Keratinocyte (primary cell): ENCODE measurements at regions not wholly inside any gene's neighbourhood (a gene's known extent, or its start where the extent isn't known, plus 50 kb on each side); places are given as distances from the start of the nearest gene placed in this dataset.

ENCODE experiments used
- DNase-seq: peaks from one replicate; pipeline ENCODE4 v3.0.0-alpha.2; 2011; ENCODE audit warnings: low read depth, missing footprints, low spot score
- FAIRE-seq: peaks from 2 replicates; lab custom pipeline; 2011; peaks lifted over from hg19 to GRCh38; lab: Jason Lieb, UNC
- H2AFZ ChIP-seq: 2 replicates; pipeline ENCODE4 v1.6.0; 2012; ENCODE audit warnings: low read length, control low read depth, inconsistent platforms; ENCODE audit not compliant: control insufficient read depth
- H3K27ac ChIP-seq: 2 replicates; pipeline ENCODE4 v1.5.1; 2011; ENCODE audit warnings: low read length; ENCODE audit not compliant: control insufficient read depth, insufficient read depth
- H3K27me3 ChIP-seq: 3 replicates; pipeline ENCODE4 v1.6.0; 2011; ENCODE audit warnings: low read length; ENCODE audit not compliant: control insufficient read depth, insufficient read depth; ENCODE audit errors: extremely low read depth
- H3K36me3 ChIP-seq, 2 experiments: 2 replicates in 1 of 2; 3 replicates in 1 of 2; pipeline ENCODE4 v1.5.1; 2011; ENCODE audit warnings: low read length in 2 of 2, mild to moderate bottlenecking in 1 of 2; ENCODE audit not compliant: control insufficient read depth in 2 of 2, insufficient read depth in 2 of 2; ENCODE audit errors: extremely low read depth in 1 of 2
- H3K4me1 ChIP-seq: 3 replicates; pipeline ENCODE4 v1.5.1; 2011; ENCODE audit warnings: low read length; ENCODE audit not compliant: control insufficient read depth, insufficient read depth; ENCODE audit errors: extremely low read depth
- H3K4me2 ChIP-seq: 3 replicates; pipeline ENCODE4 v1.6.0; 2011; ENCODE audit warnings: low read depth, low read length; ENCODE audit not compliant: control insufficient read depth, insufficient read depth; ENCODE audit errors: extremely low read depth
- H3K4me3 ChIP-seq, 3 experiments: fragments of 200-600 bp in 1 of 3; sonication (generic) in 1 of 3; 2 replicates in 2 of 3; 3 replicates in 1 of 3; pipeline ENCODE4 v1.5.1; 2011 to 2016; ENCODE audit warnings: low read length in 3 of 3, mild to moderate bottlenecking in 3 of 3, control low read depth in 2 of 3, inconsistent platforms in 1 of 3, low read depth in 1 of 3, mixed read lengths in 1 of 3, mixed run types in 1 of 3, moderate library complexity in 1 of 3; ENCODE audit not compliant: control insufficient read depth in 2 of 3, insufficient read depth in 2 of 3; ENCODE audit errors: extremely low read depth in 1 of 3
- H3K79me2 ChIP-seq: 2 replicates; pipeline ENCODE4 v1.6.0; 2012; ENCODE audit warnings: low read length; ENCODE audit not compliant: control insufficient read depth, insufficient read depth
- H3K9ac ChIP-seq: 3 replicates; pipeline ENCODE4 v1.6.0; 2011; ENCODE audit warnings: low read length; ENCODE audit not compliant: control insufficient read depth, insufficient read depth; ENCODE audit errors: extremely low read depth
- H3K9me1 ChIP-seq: 3 replicates; pipeline ENCODE4 v1.6.0; 2011; ENCODE audit warnings: low read length; ENCODE audit not compliant: control insufficient read depth, insufficient read depth; ENCODE audit errors: extremely low read depth
- H3K9me3 ChIP-seq: 2 replicates; pipeline ENCODE4 v1.5.1; 2012; ENCODE audit warnings: low read depth, low read length; ENCODE audit not compliant: control insufficient read depth
- H4K20me1 ChIP-seq: 3 replicates; pipeline ENCODE4 v1.6.0; 2011; ENCODE audit warnings: low read length; ENCODE audit not compliant: control insufficient read depth, insufficient read depth; ENCODE audit errors: extremely low read depth
- EZH2 ChIP-seq: IDR thresholded peaks from one replicate; pipeline ENCODE4 v1.6.1; 2012; ENCODE audit warnings: inconsistent platforms, mild to moderate bottlenecking, low read length, moderate library complexity
- dilution Hi-C: fragments of 300-500 bp; cut with MboI; formaldehyde crosslinking; loops from one replicate; pipeline ENCODE4 v1.7.0; 2020; ENCODE audit warnings: low sequenced_read_pairs; ENCODE audit not compliant: extremely low pct_ligation_motif_present
- TF ChIP-seq, protein P1 (sequence below), 3 experiments: IDR thresholded peaks in 1 of 3; conservative IDR thresholded peaks in 1 of 3; optimal IDR thresholded peaks in 1 of 3; 2 replicates in 2 of 3; 3 replicates in 1 of 3; pipeline versions ENCODE3 to v1.5.1; 2011; ENCODE audit warnings: low read length in 3 of 3, mild to moderate bottlenecking in 3 of 3, moderate library complexity in 2 of 3, control low read depth in 1 of 3, inconsistent platforms in 1 of 3; ENCODE audit not compliant: insufficient read depth in 2 of 3; ENCODE audit errors: extremely low read depth in 1 of 3

DNA sequence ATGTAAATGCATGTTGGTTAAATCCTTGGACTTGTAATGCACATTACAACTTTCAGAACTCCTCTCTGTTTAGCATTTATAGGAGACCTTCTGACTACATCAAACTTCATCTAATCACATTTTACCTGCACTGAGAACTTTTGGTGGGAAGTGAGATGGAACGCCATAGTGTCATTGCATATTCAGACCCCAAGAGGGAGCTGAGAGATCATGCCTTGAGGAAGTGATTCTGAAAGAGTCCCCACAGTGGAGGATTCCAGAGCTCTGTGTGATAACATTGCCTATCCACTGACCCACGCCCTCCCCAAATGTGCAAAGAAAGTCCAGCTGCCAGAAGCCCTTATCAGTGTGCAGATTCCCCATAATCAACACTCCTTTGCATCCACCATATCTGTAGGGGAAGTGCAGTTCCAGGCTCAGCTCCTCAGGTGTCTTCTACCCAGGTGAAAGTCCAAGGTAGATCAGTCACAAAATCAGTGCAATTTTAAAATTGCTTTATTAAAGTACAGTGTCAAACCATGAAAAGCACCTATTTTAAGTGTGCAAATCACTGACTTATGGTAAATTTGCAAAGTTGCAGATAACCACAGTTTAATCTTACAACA is 212.4 kb downstream of the RPIA start:
- no peak for TF ChIP-seq EZH2
- TF ChIP-seq, protein P1, sequence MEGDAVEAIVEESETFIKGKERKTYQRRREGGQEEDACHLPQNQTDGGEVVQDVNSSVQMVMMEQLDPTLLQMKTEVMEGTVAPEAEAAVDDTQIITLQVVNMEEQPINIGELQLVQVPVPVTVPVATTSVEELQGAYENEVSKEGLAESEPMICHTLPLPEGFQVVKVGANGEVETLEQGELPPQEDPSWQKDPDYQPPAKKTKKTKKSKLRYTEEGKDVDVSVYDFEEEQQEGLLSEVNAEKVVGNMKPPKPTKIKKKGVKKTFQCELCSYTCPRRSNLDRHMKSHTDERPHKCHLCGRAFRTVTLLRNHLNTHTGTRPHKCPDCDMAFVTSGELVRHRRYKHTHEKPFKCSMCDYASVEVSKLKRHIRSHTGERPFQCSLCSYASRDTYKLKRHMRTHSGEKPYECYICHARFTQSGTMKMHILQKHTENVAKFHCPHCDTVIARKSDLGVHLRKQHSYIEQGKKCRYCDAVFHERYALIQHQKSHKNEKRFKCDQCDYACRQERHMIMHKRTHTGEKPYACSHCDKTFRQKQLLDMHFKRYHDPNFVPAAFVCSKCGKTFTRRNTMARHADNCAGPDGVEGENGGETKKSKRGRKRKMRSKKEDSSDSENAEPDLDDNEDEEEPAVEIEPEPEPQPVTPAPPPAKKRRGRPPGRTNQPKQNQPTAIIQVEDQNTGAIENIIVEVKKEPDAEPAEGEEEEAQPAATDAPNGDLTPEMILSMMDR (optimal IDR thresholded peaks at IDR 0.05 in 1 of 3, IDR thresholded peaks at IDR 0.05 in 1 of 3, conservative IDR thresholded peaks at IDR 0.05 in 1 of 3; ENCODE audit: extremely low read depth in 1 of 3, insufficient read depth in 2 of 3, low read length in 3 of 3), result peak; percentile 75 to 90 (median 82)
- H3K4me2 ChIP-seq, result no peak overlapping the region
- no peak overlapping the region for H3K9ac ChIP-seq
- dilution Hi-C loops, result no loop called here
- H2AFZ ChIP-seq, result no peak overlapping the region
- FAIRE-seq, result peak; percentile 70
- H3K79me2 ChIP-seq, result no peaks in the 10 kb centered on the region
- H3K9me1 ChIP-seq, result no peaks in the 10 kb centered on the region
- H4K20me1 ChIP-seq, result no peaks in the 10 kb centered on the region
- H3K27me3 ChIP-seq, result no peaks in the 10 kb centered on the region
- DNase-seq, result no peak
- no peak overlapping the region for H3K27ac ChIP-seq
- no peaks in the 10 kb centered on the region for H3K36me3 ChIP-seq
- H3K9me3 ChIP-seq, result no peaks in the 10 kb centered on the region
- no peaks in the 10 kb centered on the region for H3K4me1 ChIP-seq
- H3K4me3 ChIP-seq, result no peak overlapping the region

DNA sequence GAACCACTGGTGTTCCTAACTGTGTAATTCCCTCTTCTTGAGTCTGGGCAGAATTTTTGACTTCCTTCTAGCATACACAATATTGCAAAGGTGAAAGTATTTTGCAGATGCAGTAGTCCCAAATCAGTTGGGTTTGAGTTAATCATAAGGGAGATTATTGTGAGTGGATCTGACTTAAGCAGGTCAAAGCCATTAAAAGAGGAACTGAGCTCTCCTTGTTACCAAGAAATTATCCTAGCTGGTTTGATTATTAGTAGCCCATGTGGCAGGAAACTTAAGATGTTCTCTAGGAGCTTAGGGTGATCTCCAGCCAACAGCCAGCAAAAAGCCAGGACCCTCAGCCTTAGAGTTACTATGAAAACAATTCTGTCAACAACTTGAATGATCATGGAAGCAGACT is 221.8 kb downstream of the RPIA start:
- no peak for FAIRE-seq
- H3K9me1 ChIP-seq, result no peaks in the 10 kb centered on the region
- H3K4me1 ChIP-seq, result no peaks in the 10 kb centered on the region
- no peak for DNase-seq
- TF ChIP-seq, protein P1 (optimal IDR thresholded peaks at IDR 0.05 in 1 of 3, IDR thresholded peaks at IDR 0.05 in 1 of 3, conservative IDR thresholded peaks at IDR 0.05 in 1 of 3; ENCODE audit: extremely low read depth in 1 of 3, insufficient read depth in 2 of 3, low read length in 3 of 3), result no peak
- no peak for TF ChIP-seq EZH2
- no peak overlapping the region for H3K27ac ChIP-seq
- H3K4me2 ChIP-seq, result no peak overlapping the region
- no peak overlapping the region for H2AFZ ChIP-seq
- H3K79me2 ChIP-seq, result no peaks in the 10 kb centered on the region
- no peaks in the 10 kb centered on the region for H4K20me1 ChIP-seq
- no peaks in the 10 kb centered on the region for H3K9me3 ChIP-seq
- no peaks in the 10 kb centered on the region for H3K36me3 ChIP-seq
- no peak overlapping the region for H3K4me3 ChIP-seq
- dilution Hi-C loops, result no loop called here
- H3K27me3 ChIP-seq, result no peaks in the 10 kb centered on the region
- H3K9ac ChIP-seq, result no peak overlapping the region
